Left ventricle myocardium inferior (tissue), 1 donor: ENCODE measurements at regions not wholly inside any gene's neighbourhood (a gene's known extent, or its start where the extent isn't known, plus 50 kb on each side); places are given as distances from the start of the nearest gene placed in this dataset.

Experiments
- DNase-seq: peaks from one replicate; pipeline ENCODE4 v3.0.0-alpha.2; 2020
- H3K27ac ChIP-seq: fragments of 200-600 bp; replicated peaks from 2 replicates; pipeline ENCODE4 v1.8.0; 2021
- H3K27me3 ChIP-seq: fragments of 200-600 bp; 2 replicates; pipeline ENCODE4 v1.8.0; 2021; ENCODE audit warnings: low read depth
- H3K36me3 ChIP-seq: fragments of 200-600 bp; 2 replicates; pipeline ENCODE4 v1.8.0; 2021
- H3K4me1 ChIP-seq: fragments of 200-600 bp; 2 replicates; pipeline ENCODE4 v1.8.0; 2021
- H3K4me3 ChIP-seq: fragments of 200-600 bp; 2 replicates; pipeline ENCODE4 v1.8.0; 2021; ENCODE audit warnings: mild to moderate bottlenecking, moderate library complexity
- H3K9me3 ChIP-seq: fragments of 200-600 bp; replicated peaks from 2 replicates; pipeline ENCODE4 v1.8.0; 2021
- intact Hi-C: fragments of 100-400 bp; cut with micrococcal nuclease; formaldehyde crosslinking; loops from one replicate; pipeline ENCODE4 v1.11.0; 2022
- TF ChIP-seq, protein P1 (sequence below): fragments of 200-600 bp; IDR thresholded peaks from 2 replicates; pipeline ENCODE4 v1.8.0; 2021; ENCODE audit warnings: antibody characterized with exemption, mild to moderate bottlenecking, borderline replicate concordance
- donor health status: DM: no; HTN: yes; CAD: no; lungs with severe emphysema.

DNA sequence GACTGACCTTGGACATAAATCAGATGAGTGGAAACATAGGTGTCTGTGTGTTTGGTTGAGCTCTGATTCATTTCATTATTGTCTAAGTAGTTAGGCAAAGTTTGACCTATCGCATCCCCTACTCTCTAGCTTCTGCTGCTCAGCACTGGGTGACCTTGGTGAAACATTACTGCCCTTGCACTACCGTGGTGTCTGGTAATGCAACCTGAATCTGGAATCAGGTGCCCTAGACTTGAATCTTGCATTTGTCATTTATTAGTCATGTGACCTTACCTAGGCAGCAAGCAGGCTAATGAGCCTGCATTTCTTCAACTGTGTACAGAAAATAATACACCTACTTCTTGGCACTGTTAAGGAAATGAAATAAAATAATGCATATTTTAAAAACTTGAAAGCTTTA is 242.3 kb upstream of the BLID start:
- peaks cover 11% of the 10 kb centered on the region for H3K4me1 ChIP-seq
- H3K27ac ChIP-seq = no peak overlapping the region
- H3K9me3 ChIP-seq = no peaks in the 10 kb centered on the region
- no peaks in the 10 kb centered on the region for H3K27me3 ChIP-seq
- DNase-seq = no peak
- intact Hi-C loops = no loop called here
- no peak overlapping the region for H3K4me3 ChIP-seq
- TF ChIP-seq, protein P1, sequence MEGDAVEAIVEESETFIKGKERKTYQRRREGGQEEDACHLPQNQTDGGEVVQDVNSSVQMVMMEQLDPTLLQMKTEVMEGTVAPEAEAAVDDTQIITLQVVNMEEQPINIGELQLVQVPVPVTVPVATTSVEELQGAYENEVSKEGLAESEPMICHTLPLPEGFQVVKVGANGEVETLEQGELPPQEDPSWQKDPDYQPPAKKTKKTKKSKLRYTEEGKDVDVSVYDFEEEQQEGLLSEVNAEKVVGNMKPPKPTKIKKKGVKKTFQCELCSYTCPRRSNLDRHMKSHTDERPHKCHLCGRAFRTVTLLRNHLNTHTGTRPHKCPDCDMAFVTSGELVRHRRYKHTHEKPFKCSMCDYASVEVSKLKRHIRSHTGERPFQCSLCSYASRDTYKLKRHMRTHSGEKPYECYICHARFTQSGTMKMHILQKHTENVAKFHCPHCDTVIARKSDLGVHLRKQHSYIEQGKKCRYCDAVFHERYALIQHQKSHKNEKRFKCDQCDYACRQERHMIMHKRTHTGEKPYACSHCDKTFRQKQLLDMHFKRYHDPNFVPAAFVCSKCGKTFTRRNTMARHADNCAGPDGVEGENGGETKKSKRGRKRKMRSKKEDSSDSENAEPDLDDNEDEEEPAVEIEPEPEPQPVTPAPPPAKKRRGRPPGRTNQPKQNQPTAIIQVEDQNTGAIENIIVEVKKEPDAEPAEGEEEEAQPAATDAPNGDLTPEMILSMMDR = no peak
- no peaks in the 10 kb centered on the region for H3K36me3 ChIP-seq

DNA sequence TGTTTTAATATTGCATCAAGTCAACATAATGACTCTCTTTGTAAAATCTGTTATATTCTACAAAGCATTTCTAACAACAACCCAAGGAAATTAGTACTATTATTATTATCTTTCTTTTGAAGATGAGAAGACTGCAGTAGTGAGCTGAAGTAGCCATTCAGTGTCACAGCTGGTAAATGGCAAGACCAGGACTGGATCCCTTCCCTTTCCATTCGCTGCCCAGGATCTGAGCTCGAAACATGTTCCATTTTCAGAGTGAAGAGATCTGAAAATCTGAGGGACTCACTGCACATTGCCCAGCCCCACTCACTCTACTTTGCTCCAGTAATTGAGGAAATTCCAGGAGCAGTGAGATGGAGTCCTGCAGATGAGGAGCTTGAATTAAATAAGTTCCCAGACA is 240.0 kb upstream of the BLID start:
- H3K9me3 ChIP-seq = no peaks in the 10 kb centered on the region
- no peak overlapping the region for H3K4me3 ChIP-seq
- no peaks in the 10 kb centered on the region for H3K36me3 ChIP-seq
- H3K4me1 ChIP-seq = peaks cover 11% of the 10 kb centered on the region
- no peaks in the 10 kb centered on the region for H3K27me3 ChIP-seq
- no peak overlapping the region for H3K27ac ChIP-seq
- no peak for DNase-seq
- intact Hi-C loops = no loop called here
- TF ChIP-seq, protein P1 = no peak

DNA sequence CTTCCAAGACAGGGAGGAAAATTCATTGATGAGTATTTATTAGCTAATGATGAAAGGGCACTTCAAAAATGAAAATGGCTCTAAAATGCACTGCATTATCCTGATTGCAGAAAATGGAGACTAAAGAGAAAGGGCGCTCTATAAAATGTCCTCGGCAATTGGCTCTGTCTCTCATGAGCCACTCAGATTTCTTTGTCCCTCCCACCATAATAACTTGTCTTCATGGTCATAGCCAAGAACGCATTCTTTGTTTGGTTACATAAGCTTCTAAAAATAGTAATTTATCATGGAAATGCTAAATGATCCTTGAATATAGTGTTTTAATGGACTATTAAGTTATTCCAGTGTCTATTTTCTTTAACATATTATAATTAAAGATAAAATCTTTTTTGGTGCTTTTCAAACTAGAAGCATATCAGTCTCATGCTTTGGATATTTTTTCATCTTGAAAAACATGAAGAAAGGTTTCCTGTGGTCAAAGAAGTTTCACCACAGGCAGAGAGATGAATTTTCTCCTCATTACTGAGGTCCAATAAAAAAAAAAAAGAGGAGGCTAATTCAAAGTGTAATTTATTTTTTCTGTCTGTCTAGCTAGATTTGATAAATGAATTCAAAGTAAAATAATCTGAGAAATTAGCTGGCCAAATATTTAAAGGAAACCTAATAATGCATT is 238.1 kb upstream of the BLID start:
- Histone ChIP-seq H3K27ac (peak overlapping the region; percentile 46), H3K27me3 (no peaks in the 10 kb centered on the region), H3K9me3 (no peaks in the 10 kb centered on the region), H3K4me3 (no peak overlapping the region), H3K36me3 (no peaks in the 10 kb centered on the region), H3K4me1 (peaks cover 21% of the 10 kb centered on the region)
- no peak for DNase-seq
- TF ChIP-seq, protein P1 = no peak
- intact Hi-C loops = no loop called here

DNA sequence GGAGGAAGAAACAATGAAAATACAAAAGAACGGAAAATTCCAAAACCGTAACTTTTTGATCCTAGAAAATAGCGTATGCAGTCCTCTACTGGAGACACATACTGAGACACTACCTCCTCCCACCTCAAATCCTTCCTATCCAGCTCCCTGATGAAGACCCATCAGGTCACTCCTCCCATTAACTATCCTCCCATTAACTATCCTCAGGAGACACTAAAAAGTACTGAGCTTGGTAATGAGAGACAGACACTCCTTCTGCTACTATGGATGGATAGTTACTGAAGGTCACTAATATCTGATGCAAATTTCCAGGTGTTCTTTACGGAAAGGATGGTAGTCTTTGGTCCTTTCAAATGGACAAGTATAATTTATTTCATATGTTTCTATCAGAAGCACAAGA is 237.5 kb upstream of the BLID start:
- peak overlapping the region; percentile 46 for H3K27ac ChIP-seq
- intact Hi-C loops = no loop called here
- no peaks in the 10 kb centered on the region for H3K36me3 ChIP-seq
- no peaks in the 10 kb centered on the region for H3K9me3 ChIP-seq
- peaks cover 27% of the 10 kb centered on the region for H3K4me1 ChIP-seq
- H3K4me3 ChIP-seq = no peak overlapping the region
- no peaks in the 10 kb centered on the region for H3K27me3 ChIP-seq
- TF ChIP-seq, protein P1 = no peak
- no peak for DNase-seq

DNA sequence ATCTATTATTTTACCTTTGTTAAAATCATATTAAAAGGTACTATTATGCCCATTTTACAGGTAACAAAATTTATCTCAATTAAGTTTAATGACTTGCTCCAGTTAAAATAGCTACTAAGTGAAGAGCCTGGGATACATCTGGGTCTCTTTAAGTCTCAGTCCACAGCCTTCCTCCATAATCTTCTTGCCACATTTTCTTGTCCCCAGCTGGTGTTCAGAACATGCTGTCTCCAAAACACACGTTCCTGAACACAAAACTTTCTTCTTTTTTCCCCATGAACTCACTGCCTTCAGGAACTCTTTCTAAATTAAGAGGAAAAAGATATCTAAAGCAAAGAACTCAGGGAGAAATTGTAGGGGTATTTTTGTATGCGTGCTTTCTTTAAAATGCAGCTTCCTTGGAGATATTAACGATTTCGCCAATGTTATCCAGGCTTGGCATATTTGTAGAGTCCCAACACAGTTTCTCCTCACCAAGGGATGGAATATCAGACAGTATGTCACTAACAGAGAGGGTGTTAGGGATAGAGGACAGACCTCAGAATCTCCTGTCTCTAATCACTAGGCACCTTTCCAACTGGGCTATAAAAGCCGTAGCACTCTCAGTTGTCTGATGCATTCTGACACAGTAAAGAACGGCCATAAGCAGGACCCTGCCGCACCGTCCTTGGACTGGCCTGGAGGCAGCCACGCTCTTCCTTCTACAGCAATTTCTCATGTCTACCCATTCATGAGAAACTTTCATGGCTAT is 232.8 kb upstream of the BLID start:
- DNase-seq = peak; percentile 22
- Histone ChIP-seq H3K27me3 (no peaks in the 10 kb centered on the region), H3K9me3 (no peaks in the 10 kb centered on the region), H3K36me3 (no peaks in the 10 kb centered on the region), H3K4me3 (peak overlapping the region; percentile 27), H3K4me1 (peaks cover 44% of the 10 kb centered on the region), H3K27ac (peak overlapping the region; percentile 85)
- TF ChIP-seq, protein P1 = no peak
- intact Hi-C loops = no loop called here
